ENCODE measurements at regions not wholly inside any gene's neighbourhood (a gene's known extent, or its start where the extent isn't known, plus 50 kb on each side); places are given as distances from the start of the nearest gene placed in this dataset.
A peak's percentile ranks its signal among the peaks of the same experiment; 100 is the strongest.

DNA sequence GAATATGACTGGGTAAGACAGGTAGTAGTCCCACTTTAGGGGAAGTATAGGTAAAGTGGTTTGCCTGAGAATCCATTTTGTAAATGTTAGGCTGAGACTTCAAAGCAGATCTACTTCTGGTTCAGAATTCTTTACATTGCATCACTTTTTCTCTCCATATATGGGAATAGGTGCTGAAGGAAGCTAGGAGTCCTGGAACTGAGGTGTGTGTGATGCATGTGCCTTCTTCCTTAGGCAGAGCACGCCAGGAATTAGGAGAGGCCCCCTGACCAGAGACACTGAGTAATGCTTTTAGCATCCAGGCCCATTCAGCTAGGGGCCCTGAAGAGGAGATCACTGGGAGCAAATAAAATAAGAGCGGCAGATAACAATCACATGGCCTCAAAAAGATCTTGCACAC is 69.2 kb upstream of the DCP1A start:
- 53% methylated on average over 2 of the region's 2 CpGs for WGBS (ENCODE audit: low lambda C conversion rate, missing lambda C conversion rate)
- H3K4me2 ChIP-seq, result no peak overlapping the region
- no peaks in the 10 kb centered on the region for H3K4me1 ChIP-seq (ENCODE audit: insufficient read depth)
- TF ChIP-seq EZH2 (IDR thresholded peaks at IDR 0.05; ENCODE audit: borderline replicate concordance), result no peak
- no peak for TF ChIP-seq EZH2phosphoT487 (IDR thresholded peaks at IDR 0.05; ENCODE audit: low read depth, severe bottlenecking, unreplicated experiment)
- TF ChIP-seq, protein P1, sequence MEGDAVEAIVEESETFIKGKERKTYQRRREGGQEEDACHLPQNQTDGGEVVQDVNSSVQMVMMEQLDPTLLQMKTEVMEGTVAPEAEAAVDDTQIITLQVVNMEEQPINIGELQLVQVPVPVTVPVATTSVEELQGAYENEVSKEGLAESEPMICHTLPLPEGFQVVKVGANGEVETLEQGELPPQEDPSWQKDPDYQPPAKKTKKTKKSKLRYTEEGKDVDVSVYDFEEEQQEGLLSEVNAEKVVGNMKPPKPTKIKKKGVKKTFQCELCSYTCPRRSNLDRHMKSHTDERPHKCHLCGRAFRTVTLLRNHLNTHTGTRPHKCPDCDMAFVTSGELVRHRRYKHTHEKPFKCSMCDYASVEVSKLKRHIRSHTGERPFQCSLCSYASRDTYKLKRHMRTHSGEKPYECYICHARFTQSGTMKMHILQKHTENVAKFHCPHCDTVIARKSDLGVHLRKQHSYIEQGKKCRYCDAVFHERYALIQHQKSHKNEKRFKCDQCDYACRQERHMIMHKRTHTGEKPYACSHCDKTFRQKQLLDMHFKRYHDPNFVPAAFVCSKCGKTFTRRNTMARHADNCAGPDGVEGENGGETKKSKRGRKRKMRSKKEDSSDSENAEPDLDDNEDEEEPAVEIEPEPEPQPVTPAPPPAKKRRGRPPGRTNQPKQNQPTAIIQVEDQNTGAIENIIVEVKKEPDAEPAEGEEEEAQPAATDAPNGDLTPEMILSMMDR (IDR thresholded peaks at IDR 0.05; ENCODE audit: poor library complexity), result no peak
- no peak overlapping the region for H2AFZ ChIP-seq
- no peaks in the 10 kb centered on the region for H3K36me3 ChIP-seq (replicated peaks; ENCODE audit: insufficient read depth, low read depth)
- H3K9me2 ChIP-seq (replicated peaks; ENCODE audit: insufficient read depth), result no peaks in the 10 kb centered on the region
- no peaks in the 10 kb centered on the region for H4K20me1 ChIP-seq (ENCODE audit: insufficient read depth, poor library complexity, severe bottlenecking)
- H3K79me2 ChIP-seq, result no peaks in the 10 kb centered on the region
- H3K9me3 ChIP-seq (ENCODE audit: low read depth), result peaks cover 6% of the 10 kb centered on the region
- no peak for DNase-seq (ENCODE audit: low spot score)
- no peak overlapping the region for H3K4me3 ChIP-seq
- no peak overlapping the region for H3K27ac ChIP-seq
- no peaks in the 10 kb centered on the region for H3K27me3 ChIP-seq

DNA sequence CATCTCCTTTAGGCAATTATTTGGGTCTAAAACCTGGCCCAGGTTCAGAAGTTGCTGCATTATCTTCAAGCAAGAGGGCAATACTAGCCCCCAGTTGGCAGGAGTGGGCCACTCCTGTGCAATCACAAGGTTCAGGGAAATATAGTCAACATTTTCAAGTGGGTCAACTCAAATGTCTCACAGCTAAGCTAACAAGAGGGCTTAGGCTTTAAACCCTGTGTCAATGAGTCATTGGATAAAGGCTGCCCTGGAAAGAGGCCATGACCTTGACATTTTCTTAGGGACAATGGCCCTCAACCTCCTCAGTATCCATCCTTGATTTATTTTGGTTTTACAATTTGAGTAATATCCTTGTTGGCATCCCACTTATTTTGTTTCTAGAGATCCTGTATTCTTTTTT is 73.5 kb upstream of the DCP1A start:
- no peaks in the 10 kb centered on the region for H3K9me3 ChIP-seq (ENCODE audit: low read depth)
- H3K9me2 ChIP-seq (replicated peaks; ENCODE audit: insufficient read depth), result no peaks in the 10 kb centered on the region
- DNase-seq (ENCODE audit: low spot score), result no peak
- no peaks in the 10 kb centered on the region for H4K20me1 ChIP-seq (ENCODE audit: insufficient read depth, poor library complexity, severe bottlenecking)
- no peak overlapping the region for H3K4me3 ChIP-seq
- no peaks in the 10 kb centered on the region for H3K27me3 ChIP-seq
- TF ChIP-seq, protein P1 (IDR thresholded peaks at IDR 0.05; ENCODE audit: poor library complexity), result no peak
- TF ChIP-seq EZH2 (IDR thresholded peaks at IDR 0.05; ENCODE audit: borderline replicate concordance), result no peak
- TF ChIP-seq EZH2phosphoT487 (IDR thresholded peaks at IDR 0.05; ENCODE audit: low read depth, severe bottlenecking, unreplicated experiment), result no peak
- H3K4me1 ChIP-seq (ENCODE audit: insufficient read depth), result no peaks in the 10 kb centered on the region
- H3K79me2 ChIP-seq, result no peaks in the 10 kb centered on the region
- no peak overlapping the region for H2AFZ ChIP-seq
- no peak overlapping the region for H3K27ac ChIP-seq
- no peak overlapping the region for H3K4me2 ChIP-seq
- H3K36me3 ChIP-seq (replicated peaks; ENCODE audit: insufficient read depth, low read depth), result no peaks in the 10 kb centered on the region

DNA sequence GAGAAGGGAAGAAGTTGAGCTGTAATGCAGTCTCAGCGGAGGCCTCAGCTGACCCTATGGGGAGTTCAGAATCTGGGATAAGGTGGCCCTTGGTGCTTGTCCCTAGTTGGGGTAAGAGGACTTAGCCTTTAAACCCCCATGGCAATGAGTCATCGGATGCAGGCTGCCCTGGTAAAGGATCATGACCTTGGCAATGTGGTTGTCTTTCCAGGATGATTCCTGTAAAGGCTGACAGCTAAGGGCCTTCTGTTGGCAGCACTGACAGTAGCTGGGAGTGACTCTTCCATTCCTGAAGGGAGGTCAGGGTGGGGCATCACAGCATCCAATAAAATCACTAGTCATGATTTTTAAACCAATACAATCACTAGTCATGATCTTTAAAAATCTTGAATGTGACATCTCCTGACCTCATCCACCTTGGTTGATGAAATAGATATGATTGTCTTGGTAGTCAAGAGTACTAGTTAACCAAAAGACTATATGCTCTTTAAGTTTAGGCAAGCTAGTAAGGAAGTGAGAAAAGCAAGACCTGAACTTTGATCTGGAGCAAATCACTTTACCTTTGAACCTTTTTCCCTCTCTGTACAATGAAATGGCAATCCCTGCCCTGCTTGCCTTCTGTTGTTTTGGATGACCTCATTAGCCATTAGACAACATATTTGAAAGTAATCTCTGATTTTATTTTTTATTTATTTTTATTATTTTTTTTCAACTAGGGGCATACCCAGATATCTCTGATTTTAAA is 71.3 kb upstream of the CACNA1D start:
- H3K4me3 ChIP-seq, result no peak overlapping the region
- H3K4me2 ChIP-seq, result no peak overlapping the region
- no peaks in the 10 kb centered on the region for H3K9me3 ChIP-seq (ENCODE audit: low read depth)
- H4K20me1 ChIP-seq (ENCODE audit: insufficient read depth, poor library complexity, severe bottlenecking), result no peaks in the 10 kb centered on the region
- TF ChIP-seq EZH2 (IDR thresholded peaks at IDR 0.05; ENCODE audit: borderline replicate concordance) (no peak), EZH2phosphoT487 (IDR thresholded peaks at IDR 0.05; ENCODE audit: low read depth, severe bottlenecking, unreplicated experiment) (no peak)
- TF ChIP-seq, protein P1 (IDR thresholded peaks at IDR 0.05; ENCODE audit: poor library complexity), result no peak
- H3K9me2 ChIP-seq (replicated peaks; ENCODE audit: insufficient read depth), result no peaks in the 10 kb centered on the region
- 100% methylated on average over 2 of the region's 2 CpGs for WGBS (ENCODE audit: low lambda C conversion rate, missing lambda C conversion rate)
- no peaks in the 10 kb centered on the region for H3K27me3 ChIP-seq
- DNase-seq (ENCODE audit: low spot score), result no peak
- peak overlapping the region; percentile 55 for H3K27ac ChIP-seq
- H3K36me3 ChIP-seq (replicated peaks; ENCODE audit: insufficient read depth, low read depth), result no peaks in the 10 kb centered on the region
- no peaks in the 10 kb centered on the region for H3K79me2 ChIP-seq
- H3K4me1 ChIP-seq (ENCODE audit: insufficient read depth), result no peaks in the 10 kb centered on the region
- no peak overlapping the region for H2AFZ ChIP-seq
